H1 (cell line): ENCODE measurements at regions not wholly inside any gene's neighbourhood (a gene's known extent, or its start where the extent isn't known, plus 50 kb on each side); places are given as distances from the start of the nearest gene placed in this dataset.

Source experiments
- KDM1A ChIP-seq: fragments of 200-600, 300-600 bp; sonication (generic); IDR thresholded peaks from 2 replicates; pipeline ENCODE4 v1.7.1; 2016; ENCODE audit warnings: mild to moderate bottlenecking, low read length, borderline replicate concordance
- NRF1 ChIP-seq: IDR thresholded peaks from 2 replicates; pipeline ENCODE4 v1.6.1; 2011; ENCODE audit warnings: mild to moderate bottlenecking, low read depth, low read length, improper control_type of control experiment
- RFX5 ChIP-seq: IDR thresholded peaks from 2 replicates; pipeline ENCODE4 v1.6.1; 2011; ENCODE audit warnings: low read depth, low read length, improper control_type of control experiment, borderline replicate concordance
- TF ChIP-seq, protein P1 (sequence below): IDR thresholded peaks from 2 replicates; pipeline ENCODE4 v1.6.1; 2012; ENCODE audit warnings: inconsistent platforms

DNA sequence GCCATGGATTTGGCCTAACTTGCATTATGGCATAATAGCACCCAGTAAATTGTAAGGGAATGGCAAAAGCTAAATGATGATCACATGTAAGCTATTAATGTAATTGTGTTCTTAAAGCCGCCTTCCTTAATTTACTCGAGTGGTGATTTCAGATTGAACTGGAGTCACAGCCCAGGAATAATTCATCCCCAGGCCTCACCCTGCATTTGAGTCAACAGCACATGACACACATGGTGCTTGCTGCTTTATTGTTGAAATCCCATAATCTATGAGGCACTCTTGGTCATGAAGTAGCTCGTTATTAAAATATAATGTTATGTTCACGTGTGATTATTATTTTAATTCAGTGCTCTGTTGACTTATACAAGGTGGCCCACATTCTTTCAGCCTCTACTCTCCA is 547.5 kb downstream of the VRK1 start:
- TF ChIP-seq KDM1A (no peak), NRF1 (no peak), RFX5 (no peak)
- TF ChIP-seq, protein P1, sequence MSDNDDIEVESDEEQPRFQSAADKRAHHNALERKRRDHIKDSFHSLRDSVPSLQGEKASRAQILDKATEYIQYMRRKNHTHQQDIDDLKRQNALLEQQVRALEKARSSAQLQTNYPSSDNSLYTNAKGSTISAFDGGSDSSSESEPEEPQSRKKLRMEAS = no peak
